ENCODE measurements at regions not wholly inside any gene's neighbourhood (a gene's known extent, or its start where the extent isn't known, plus 50 kb on each side); places are given as distances from the start of the nearest gene placed in this dataset.
"Not testable (repeated sequence)": the region's sequence is repeated elsewhere in the genome, so short reads cannot be mapped to it uniquely, and the experiment has no call there.

DNA sequence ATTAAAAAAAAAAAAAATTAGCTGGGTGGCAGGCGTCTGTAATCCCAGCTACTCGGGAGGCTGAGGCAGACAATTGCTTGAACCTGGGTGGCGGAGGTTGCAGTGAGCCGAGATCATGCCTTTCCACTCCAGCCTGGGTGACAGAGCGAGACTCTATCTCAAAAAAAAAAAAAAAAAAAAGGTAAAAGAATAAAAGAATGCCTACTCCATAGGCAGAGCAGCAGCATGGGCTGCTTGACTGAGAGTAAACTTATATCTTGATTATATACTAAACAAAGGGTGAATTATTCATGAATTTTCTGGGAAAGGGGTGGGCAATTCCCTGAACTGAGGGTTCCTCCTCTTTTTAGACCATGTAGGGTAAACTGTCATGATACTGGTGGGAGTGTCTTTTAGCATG, 254.4 kb upstream of the RGMA start:
- H3K9me1 ChIP-seq (ENCODE audit: insufficient read depth, low read length); H3K27ac ChIP-seq (ENCODE audit: insufficient read depth, low read length); DNase-seq; H3K4me3 ChIP-seq (ENCODE audit: insufficient read depth, low read depth, low read length); H3K18ac ChIP-seq (ENCODE audit: low read depth, low read length); H3K4me2 ChIP-seq (ENCODE audit: low read depth, low read length); H2BK20ac ChIP-seq (ENCODE audit: low read depth, low read length); dilution Hi-C loops (cut with HindIII; ENCODE audit: low sequenced_read_pairs, unreplicated experiment); H2AFZ ChIP-seq (replicated peaks; ENCODE audit: low read length, poor library complexity); H3K79me1 ChIP-seq (ENCODE audit: low read depth in 1 of 2, low read length in 2 of 2); H4K20me1 ChIP-seq (ENCODE audit: insufficient read depth, low read length); H3K4ac ChIP-seq (ENCODE audit: low read depth, low read length); in situ Hi-C loops (cut with MboI; ENCODE audit: low sequenced_read_pairs); POLR2A ChIA-PET (ENCODE audit: unreplicated experiment); ATAC-seq (ENCODE audit: low read depth); H2AK9ac ChIP-seq (replicated peaks; ENCODE audit: low read depth, low read length, poor library complexity); H3K4me1 ChIP-seq (ENCODE audit: control insufficient read depth, insufficient read depth, low read length); H2BK120ac ChIP-seq (ENCODE audit: low read depth, low read length); H3K14ac ChIP-seq (replicated peaks; ENCODE audit: low read depth, low read length); H3K27me3 ChIP-seq (ENCODE audit: control insufficient read depth, insufficient read depth, low read length); H4K8ac ChIP-seq (ENCODE audit: low read depth in 2 of 2, low read length in 2 of 2); H3K23ac ChIP-seq (ENCODE audit: low read depth, low read length); H4K5ac ChIP-seq (ENCODE audit: low read depth, low read length); BruUV-seq (replicated peaks); intact Hi-C loops (cut with micrococcal nuclease); H3K9ac ChIP-seq (ENCODE audit: low read depth, low read length); H2BK5ac ChIP-seq (ENCODE audit: low read depth, low read length, poor library complexity, severe bottlenecking); H3K56ac ChIP-seq (ENCODE audit: extremely low read depth, insufficient read depth, low read length); H4K91ac ChIP-seq (ENCODE audit: insufficient read depth, low read depth, low read length); H2BK15ac ChIP-seq (ENCODE audit: low read depth, low read length); CTCF ChIA-PET; H3K36me3 ChIP-seq (ENCODE audit: control insufficient read depth, insufficient read depth, low read length); H2AK5ac ChIP-seq (ENCODE audit: low read depth, low read length): not testable (repeated sequence)
- peaks cover 16% of the 10 kb centered on the region; the same call in 1 of the 2 replicates for H3K9me3 ChIP-seq (ENCODE audit: control insufficient read depth, insufficient read depth, low read length)
- no CpG with 5 or more reads among the region's 5 CpGs for WGBS, 2 experiments (ENCODE audit: extremely low coverage in 2 of 2, insufficient read length in 1 of 2)
